ENCODE measurements at regions not wholly inside any gene's neighbourhood (a gene's known extent, or its start where the extent isn't known, plus 50 kb on each side); places are given as distances from the start of the nearest gene placed in this dataset.

DNA sequence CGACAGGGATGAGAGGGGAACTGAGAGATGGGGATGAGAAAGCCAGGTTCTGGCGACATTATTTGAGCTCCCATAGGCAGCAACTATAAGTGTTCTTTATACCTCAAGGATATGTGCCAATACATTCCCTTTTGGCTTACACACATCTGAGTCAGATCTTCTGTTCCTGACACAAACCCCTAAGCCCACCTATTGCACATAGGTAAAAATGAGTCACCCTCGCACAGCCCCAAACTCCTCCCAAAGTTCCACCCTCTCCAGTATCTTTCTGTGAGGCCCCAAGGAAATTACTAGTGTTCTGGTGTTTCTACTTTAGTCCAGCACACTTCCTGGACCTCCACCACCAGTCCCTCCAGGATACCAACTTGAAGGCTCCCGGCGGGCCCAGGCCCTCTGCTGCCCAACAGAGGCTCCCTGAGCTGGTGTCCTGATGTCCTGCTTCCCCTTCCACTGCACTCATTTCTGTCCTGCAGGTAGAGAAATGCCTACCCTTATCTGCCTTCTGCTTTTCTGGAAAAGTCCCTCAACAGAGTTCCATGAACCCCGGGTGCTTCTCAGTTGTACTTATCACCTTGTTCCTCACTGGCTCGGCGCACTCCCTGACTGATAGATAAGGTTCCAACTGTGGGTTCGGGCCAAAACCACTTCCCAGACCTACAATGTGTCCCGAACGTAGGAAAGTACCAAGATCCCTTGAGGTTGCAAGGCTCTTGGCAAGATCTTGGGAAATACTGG is 125.5 kb downstream of the EN1 start:
- no peaks in the 10 kb centered on the region for H3K36me3 ChIP-seq (ENCODE audit: control insufficient read depth in 1 of 2, insufficient read depth in 2 of 2, low read depth in 1 of 2, low read length in 2 of 2)
- no peak overlapping the region for H2AFZ ChIP-seq (ENCODE audit: low read depth, low read length)
- no peak overlapping the region for H3K9ac ChIP-seq (ENCODE audit: low read length)
- no peak overlapping the region for H4K8ac ChIP-seq (ENCODE audit: low read length)
- no peak overlapping the region for H2BK12ac ChIP-seq (ENCODE audit: low read length in 2 of 2)
- H3K23ac ChIP-seq (ENCODE audit: low read length in 2 of 2): no peak overlapping the region
- H4K91ac ChIP-seq (ENCODE audit: low read length): no peak overlapping the region
- H3K4me1 ChIP-seq (ENCODE audit: control insufficient read depth, insufficient read depth, low read depth, low read length): no peaks in the 10 kb centered on the region
- H3K79me1 ChIP-seq (replicated peaks; ENCODE audit: low read length, poor library complexity, severe bottlenecking): no peaks in the 10 kb centered on the region
- DNase-seq: no peak
- H3K27ac ChIP-seq (ENCODE audit: low read length, poor library complexity, severe bottlenecking): no peak overlapping the region
- no peak overlapping the region for H2BK120ac ChIP-seq (ENCODE audit: low read depth, low read length)
- no peak overlapping the region for H3K4ac ChIP-seq (ENCODE audit: low read depth in 1 of 2, low read length in 2 of 2)
- no peak overlapping the region for H3K4me2 ChIP-seq (ENCODE audit: low read length, poor library complexity, severe bottlenecking)
- H3K27me3 ChIP-seq (ENCODE audit: control insufficient read depth in 1 of 2, insufficient read depth in 1 of 2, low read length in 2 of 2): peaks cover 0 to 10% of the 10 kb centered on the region in 2 experiments
- no peak overlapping the region for H3K18ac ChIP-seq (ENCODE audit: low read depth in 1 of 2, low read length in 2 of 2)
- no peak overlapping the region for H3K14ac ChIP-seq (ENCODE audit: low read length in 2 of 2)
- H2AK5ac ChIP-seq (ENCODE audit: low read length, severe bottlenecking): no peak overlapping the region
- no peak overlapping the region for H2BK5ac ChIP-seq (ENCODE audit: low read depth, low read length, poor library complexity, severe bottlenecking)
- no peak overlapping the region for H3K4me3 ChIP-seq (ENCODE audit: insufficient read depth in 1 of 2, low read depth in 1 of 2, low read length in 2 of 2)
- WGBS: 76% methylated on average over 11 of the region's 11 CpGs
- no peak overlapping the region for H2BK15ac ChIP-seq (ENCODE audit: low read depth, poor library complexity, severe bottlenecking)
- H3K9me3 ChIP-seq (ENCODE audit: control insufficient read depth, low read length): peaks cover 1% of the 10 kb centered on the region

DNA sequence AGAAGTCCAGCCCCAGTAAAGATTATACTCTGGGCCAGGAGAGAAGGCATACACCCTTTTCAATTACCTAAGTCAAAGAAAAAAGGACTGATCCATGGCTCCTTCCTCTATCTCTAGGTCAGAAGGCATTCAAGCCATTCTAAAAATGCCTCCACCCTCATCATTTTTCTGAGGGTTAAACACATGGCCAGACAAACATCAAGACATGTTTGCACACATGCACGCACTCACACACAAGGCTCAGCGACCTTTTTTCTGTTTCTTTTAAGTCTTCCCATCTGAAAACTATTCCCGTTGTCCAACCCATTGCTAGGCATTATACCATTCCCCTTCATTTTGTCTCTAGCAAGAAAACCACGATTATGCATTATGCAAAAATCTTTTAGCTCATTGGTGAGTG is 126.6 kb downstream of the EN1 start:
- DNase-seq: no peak
- H4K8ac ChIP-seq (ENCODE audit: low read length): no peak overlapping the region
- H2BK120ac ChIP-seq (ENCODE audit: low read depth, low read length): no peak overlapping the region
- H3K27me3 ChIP-seq (ENCODE audit: control insufficient read depth in 1 of 2, insufficient read depth in 1 of 2, low read length in 2 of 2): peaks cover 0 to 10% of the 10 kb centered on the region in 2 experiments
- H3K4ac ChIP-seq (ENCODE audit: low read depth in 1 of 2, low read length in 2 of 2): no peak overlapping the region
- H4K91ac ChIP-seq (ENCODE audit: low read length): no peak overlapping the region
- no peak overlapping the region for H3K4me3 ChIP-seq (ENCODE audit: insufficient read depth in 1 of 2, low read depth in 1 of 2, low read length in 2 of 2)
- H2BK5ac ChIP-seq (ENCODE audit: low read depth, low read length, poor library complexity, severe bottlenecking): no peak overlapping the region
- no peaks in the 10 kb centered on the region for H3K79me1 ChIP-seq (replicated peaks; ENCODE audit: low read length, poor library complexity, severe bottlenecking)
- WGBS: 73% methylated on average over 4 of the region's 4 CpGs
- H3K27ac ChIP-seq (ENCODE audit: low read length, poor library complexity, severe bottlenecking): no peak overlapping the region
- no peak overlapping the region for H2BK12ac ChIP-seq (ENCODE audit: low read length in 2 of 2)
- no peak overlapping the region for H3K23ac ChIP-seq (ENCODE audit: low read length in 2 of 2)
- H2AK5ac ChIP-seq (ENCODE audit: low read length, severe bottlenecking): no peak overlapping the region
- H3K36me3 ChIP-seq (ENCODE audit: control insufficient read depth in 1 of 2, insufficient read depth in 2 of 2, low read depth in 1 of 2, low read length in 2 of 2): no peaks in the 10 kb centered on the region
- no peak overlapping the region for H2AFZ ChIP-seq (ENCODE audit: low read depth, low read length)
- H2BK15ac ChIP-seq (ENCODE audit: low read depth, poor library complexity, severe bottlenecking): no peak overlapping the region
- no peak overlapping the region for H3K14ac ChIP-seq (ENCODE audit: low read length in 2 of 2)
- no peak overlapping the region for H3K9ac ChIP-seq (ENCODE audit: low read length)
- no peak overlapping the region for H3K4me2 ChIP-seq (ENCODE audit: low read length, poor library complexity, severe bottlenecking)
- no peak overlapping the region for H3K18ac ChIP-seq (ENCODE audit: low read depth in 1 of 2, low read length in 2 of 2)
- H3K9me3 ChIP-seq (ENCODE audit: control insufficient read depth, low read length): no peaks in the 10 kb centered on the region
- H3K4me1 ChIP-seq (ENCODE audit: control insufficient read depth, insufficient read depth, low read depth, low read length): no peaks in the 10 kb centered on the region

DNA sequence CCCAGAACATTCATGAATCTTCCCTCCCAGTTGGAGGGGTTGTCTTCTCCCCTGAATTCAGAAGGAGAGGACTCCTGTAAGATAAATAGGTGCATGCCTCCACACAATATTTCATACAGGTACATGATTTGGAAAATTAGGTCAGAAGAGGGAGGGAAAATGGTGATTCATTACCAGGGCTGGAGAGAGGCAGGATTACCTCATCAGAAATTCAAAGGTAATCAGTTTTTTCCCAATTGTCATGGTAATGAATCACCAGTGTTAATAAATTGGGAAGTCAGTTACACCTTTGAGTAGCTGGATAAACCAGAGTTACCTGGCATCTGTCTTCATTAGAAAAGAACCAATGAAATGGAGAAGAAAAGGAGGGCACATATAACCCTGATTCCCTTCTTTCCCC is 128.5 kb downstream of the EN1 start:
- Histone ChIP-seq H3K27ac (ENCODE audit: low read length, poor library complexity, severe bottlenecking) (no peak overlapping the region), H3K79me1 (replicated peaks; ENCODE audit: low read length, poor library complexity, severe bottlenecking) (no peaks in the 10 kb centered on the region), H4K91ac (ENCODE audit: low read length) (no peak overlapping the region), H2BK120ac (ENCODE audit: low read depth, low read length) (no peak overlapping the region), H2BK12ac (ENCODE audit: low read length in 2 of 2) (no peak overlapping the region), H3K18ac (ENCODE audit: low read depth in 1 of 2, low read length in 2 of 2) (no peak overlapping the region), H3K4me3 (ENCODE audit: insufficient read depth in 1 of 2, low read depth in 1 of 2, low read length in 2 of 2) (no peak overlapping the region), H2AK5ac (ENCODE audit: low read length, severe bottlenecking) (no peak overlapping the region), H2BK15ac (ENCODE audit: low read depth, poor library complexity, severe bottlenecking) (no peak overlapping the region), H4K8ac (ENCODE audit: low read length) (no peak overlapping the region), H3K4me1 (ENCODE audit: control insufficient read depth, insufficient read depth, low read depth, low read length) (no peaks in the 10 kb centered on the region), H2BK5ac (ENCODE audit: low read depth, low read length, poor library complexity, severe bottlenecking) (no peak overlapping the region), H3K36me3 (ENCODE audit: control insufficient read depth in 1 of 2, insufficient read depth in 2 of 2, low read depth in 1 of 2, low read length in 2 of 2) (no peaks in the 10 kb centered on the region), H3K4ac (ENCODE audit: low read depth in 1 of 2, low read length in 2 of 2) (no peak overlapping the region), H3K23ac (ENCODE audit: low read length in 2 of 2) (no peak overlapping the region), H3K9ac (ENCODE audit: low read length) (no peak overlapping the region), H2AFZ (ENCODE audit: low read depth, low read length) (no peak overlapping the region), H3K4me2 (ENCODE audit: low read length, poor library complexity, severe bottlenecking) (no peak overlapping the region), H3K27me3 (ENCODE audit: control insufficient read depth in 1 of 2, insufficient read depth in 1 of 2, low read length in 2 of 2) (peaks cover 0 to 10% of the 10 kb centered on the region in 2 experiments), H3K14ac (ENCODE audit: low read length in 2 of 2) (no peak overlapping the region), H3K9me3 (ENCODE audit: control insufficient read depth, low read length) (no peaks in the 10 kb centered on the region)
- DNase-seq: no peak

DNA sequence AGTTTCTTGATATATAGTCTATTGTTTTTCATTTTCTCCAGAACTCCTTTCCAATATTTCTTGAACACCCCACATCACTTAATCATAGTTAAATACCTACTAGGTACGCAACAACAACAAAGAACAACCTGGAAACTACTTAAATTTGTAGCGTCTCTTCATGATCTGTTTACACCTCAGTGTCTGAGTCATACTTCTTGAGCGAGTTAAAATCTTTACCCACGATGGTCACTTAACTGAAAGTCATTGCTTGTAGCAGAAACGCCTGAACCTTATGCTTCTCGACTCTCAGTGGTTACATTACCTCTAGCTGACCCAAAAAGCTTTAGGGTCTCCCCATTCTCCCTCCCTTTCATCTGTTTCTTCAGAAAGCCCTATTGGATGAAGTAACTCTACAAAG is 131.3 kb downstream of the EN1 start:
- no peak overlapping the region for H2AK5ac ChIP-seq (ENCODE audit: low read length, severe bottlenecking)
- H3K4me3 ChIP-seq (ENCODE audit: insufficient read depth in 1 of 2, low read depth in 1 of 2, low read length in 2 of 2): no peak overlapping the region
- H2BK12ac ChIP-seq (ENCODE audit: low read length in 2 of 2): no peak overlapping the region
- no peaks in the 10 kb centered on the region for H3K79me1 ChIP-seq (replicated peaks; ENCODE audit: low read length, poor library complexity, severe bottlenecking)
- H2BK5ac ChIP-seq (ENCODE audit: low read depth, low read length, poor library complexity, severe bottlenecking): no peak overlapping the region
- no peaks in the 10 kb centered on the region for H3K36me3 ChIP-seq (ENCODE audit: control insufficient read depth in 1 of 2, insufficient read depth in 2 of 2, low read depth in 1 of 2, low read length in 2 of 2)
- no peaks in the 10 kb centered on the region for H3K4me1 ChIP-seq (ENCODE audit: control insufficient read depth, insufficient read depth, low read depth, low read length)
- no peak overlapping the region for H3K27ac ChIP-seq (ENCODE audit: low read length, poor library complexity, severe bottlenecking)
- H4K8ac ChIP-seq (ENCODE audit: low read length): no peak overlapping the region
- no peak overlapping the region for H2BK15ac ChIP-seq (ENCODE audit: low read depth, poor library complexity, severe bottlenecking)
- no peak overlapping the region for H3K9ac ChIP-seq (ENCODE audit: low read length)
- no peaks in the 10 kb centered on the region for H3K9me3 ChIP-seq (ENCODE audit: control insufficient read depth, low read length)
- H3K4me2 ChIP-seq (ENCODE audit: low read length, poor library complexity, severe bottlenecking): no peak overlapping the region
- peaks cover 0 to 10% of the 10 kb centered on the region in 2 experiments for H3K27me3 ChIP-seq (ENCODE audit: control insufficient read depth in 1 of 2, insufficient read depth in 1 of 2, low read length in 2 of 2)
- no peak overlapping the region for H3K23ac ChIP-seq (ENCODE audit: low read length in 2 of 2)
- H3K14ac ChIP-seq (ENCODE audit: low read length in 2 of 2): no peak overlapping the region
- no peak for DNase-seq
- H4K91ac ChIP-seq (ENCODE audit: low read length): no peak overlapping the region
- WGBS: 71% methylated on average over 6 of the region's 6 CpGs
- H3K4ac ChIP-seq (ENCODE audit: low read depth in 1 of 2, low read length in 2 of 2): no peak overlapping the region
- H2BK120ac ChIP-seq (ENCODE audit: low read depth, low read length): no peak overlapping the region
- no peak overlapping the region for H2AFZ ChIP-seq (ENCODE audit: low read depth, low read length)
- no peak overlapping the region for H3K18ac ChIP-seq (ENCODE audit: low read depth in 1 of 2, low read length in 2 of 2)
